Parathyroid adenoma (tissue), 2 donors: ENCODE measurements at regions not wholly inside any gene's neighbourhood (a gene's known extent, or its start where the extent isn't known, plus 50 kb on each side); places are given as distances from the start of the nearest gene placed in this dataset.
"Not testable (repeated sequence)": the region's sequence is repeated elsewhere in the genome, so short reads cannot be mapped to it uniquely, and the experiment has no call there.

Source experiments
- H2AFZ ChIP-seq: fragments of 300-600 bp; sonication (generic); one replicate; pipeline ENCODE4 v1.7.0; 2017; ENCODE audit warnings: antibody characterized with exemption, mild to moderate bottlenecking
- H3K27ac ChIP-seq: fragments of 300-600 bp; sonication (generic); one replicate; pipeline ENCODE4 v1.7.0; 2017
- H3K27me3 ChIP-seq: fragments of 300-600 bp; sonication (generic); one replicate; pipeline ENCODE4 v1.7.0; 2017; ENCODE audit warnings: low read length; ENCODE audit not compliant: control insufficient read depth, insufficient read depth
- H3K36me3 ChIP-seq: fragments of 300-600 bp; sonication (generic); one replicate; pipeline ENCODE4 v1.7.0; 2017; ENCODE audit warnings: low read length; ENCODE audit not compliant: control insufficient read depth, insufficient read depth
- H3K4me1 ChIP-seq: fragments of 300-600 bp; sonication (generic); one replicate; pipeline ENCODE4 v1.7.0; 2017; ENCODE audit warnings: control low read depth
- H3K4me2 ChIP-seq: fragments of 300-600 bp; sonication (generic); one replicate; pipeline ENCODE4 v1.7.0; 2017; ENCODE audit warnings: low read length
- H3K4me3 ChIP-seq: fragments of 300-600 bp; sonication (generic); one replicate; pipeline ENCODE4 v1.7.0; 2017; ENCODE audit warnings: low read depth, low read length
- H3K79me2 ChIP-seq: fragments of 300-600 bp; sonication (generic); one replicate; pipeline ENCODE4 v1.7.0; 2017; ENCODE audit warnings: control low read depth
- H3K9ac ChIP-seq: fragments of 300-600 bp; sonication (generic); one replicate; pipeline ENCODE4 v1.7.0; 2017; ENCODE audit warnings: mild to moderate bottlenecking
- H3K9me3 ChIP-seq: fragments of 300-600 bp; sonication (generic); one replicate; pipeline ENCODE4 v1.7.0; 2017; ENCODE audit warnings: low read length; ENCODE audit not compliant: control insufficient read depth
- TF ChIP-seq, protein P1 (sequence below): fragments of 300-600 bp; sonication (generic); IDR thresholded peaks from one replicate; pipeline ENCODE4 v1.7.0; 2017; ENCODE audit warnings: antibody characterized with exemption, mild to moderate bottlenecking
- donor health status: primary hyperparathyroidism.

- Histone ChIP-seq H3K79me2 (no peaks in the 10 kb centered on the region), H3K9ac (no peak overlapping the region), H3K27ac (no peak overlapping the region), H3K36me3 (no peaks in the 10 kb centered on the region), H2AFZ (no peak overlapping the region), H3K9me3 (no peaks in the 10 kb centered on the region), H3K27me3 (no peaks in the 10 kb centered on the region), H3K4me2 (no peak overlapping the region), H3K4me1 (no peaks in the 10 kb centered on the region), H3K4me3 (no peak overlapping the region)
- TF ChIP-seq, protein P1, sequence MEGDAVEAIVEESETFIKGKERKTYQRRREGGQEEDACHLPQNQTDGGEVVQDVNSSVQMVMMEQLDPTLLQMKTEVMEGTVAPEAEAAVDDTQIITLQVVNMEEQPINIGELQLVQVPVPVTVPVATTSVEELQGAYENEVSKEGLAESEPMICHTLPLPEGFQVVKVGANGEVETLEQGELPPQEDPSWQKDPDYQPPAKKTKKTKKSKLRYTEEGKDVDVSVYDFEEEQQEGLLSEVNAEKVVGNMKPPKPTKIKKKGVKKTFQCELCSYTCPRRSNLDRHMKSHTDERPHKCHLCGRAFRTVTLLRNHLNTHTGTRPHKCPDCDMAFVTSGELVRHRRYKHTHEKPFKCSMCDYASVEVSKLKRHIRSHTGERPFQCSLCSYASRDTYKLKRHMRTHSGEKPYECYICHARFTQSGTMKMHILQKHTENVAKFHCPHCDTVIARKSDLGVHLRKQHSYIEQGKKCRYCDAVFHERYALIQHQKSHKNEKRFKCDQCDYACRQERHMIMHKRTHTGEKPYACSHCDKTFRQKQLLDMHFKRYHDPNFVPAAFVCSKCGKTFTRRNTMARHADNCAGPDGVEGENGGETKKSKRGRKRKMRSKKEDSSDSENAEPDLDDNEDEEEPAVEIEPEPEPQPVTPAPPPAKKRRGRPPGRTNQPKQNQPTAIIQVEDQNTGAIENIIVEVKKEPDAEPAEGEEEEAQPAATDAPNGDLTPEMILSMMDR, result no peak
Measured at GRCh38 chr20:29472606-29473005, 1784.9 kb upstream of the DEFB115 start.

GRCh38 chr20:29492840-29493239 is 1764.6 kb upstream of the DEFB115 start:
- not testable (repeated sequence) for H3K9ac ChIP-seq, H3K4me1 ChIP-seq, H3K79me2 ChIP-seq, H3K4me3 ChIP-seq, H3K9me3 ChIP-seq, H3K27me3 ChIP-seq, H2AFZ ChIP-seq, H3K36me3 ChIP-seq, H3K27ac ChIP-seq, H3K4me2 ChIP-seq

DNA sequence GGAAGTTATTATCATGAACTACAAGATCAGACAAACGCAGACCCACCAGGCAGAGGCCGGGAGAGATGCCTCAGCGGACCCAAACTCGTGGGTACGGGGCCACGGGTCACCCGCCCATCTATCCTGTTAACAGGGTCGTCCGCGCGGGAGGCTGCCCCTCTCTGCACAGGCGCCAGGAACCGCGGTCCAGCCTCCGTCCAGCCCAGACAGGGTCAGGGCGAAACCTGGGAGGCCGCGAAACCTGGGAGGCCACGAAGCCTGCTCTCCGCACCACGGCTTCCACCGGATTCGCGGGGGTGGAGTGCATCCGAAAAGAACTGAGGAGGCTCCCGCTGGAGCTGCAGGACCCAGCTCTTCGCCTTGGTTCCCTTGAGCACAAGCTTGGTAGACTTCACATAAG is 1760.7 kb upstream of the DEFB115 start:
- H3K79me2 ChIP-seq, H3K4me3 ChIP-seq, H3K9me3 ChIP-seq, H3K27me3 ChIP-seq, H3K36me3 ChIP-seq, H3K27ac ChIP-seq, H3K4me1 ChIP-seq, H3K4me2 ChIP-seq, H3K9ac ChIP-seq, H2AFZ ChIP-seq: not testable (repeated sequence)

- TF ChIP-seq, protein P1, result no peak
- H3K4me1 ChIP-seq, result no peaks in the 10 kb centered on the region
- no peak overlapping the region for H3K4me2 ChIP-seq
- no peak overlapping the region for H2AFZ ChIP-seq
- no peak overlapping the region for H3K9ac ChIP-seq
- no peaks in the 10 kb centered on the region for H3K36me3 ChIP-seq
- H3K27me3 ChIP-seq, result peaks cover 3% of the 10 kb centered on the region
- H3K27ac ChIP-seq, result no peak overlapping the region
- no peaks in the 10 kb centered on the region for H3K9me3 ChIP-seq
- no peaks in the 10 kb centered on the region for H3K79me2 ChIP-seq
- H3K4me3 ChIP-seq, result no peak overlapping the region
Measured at GRCh38 chr20:29497261-29497671, 1760.2 kb upstream of the DEFB115 start.

- not testable (repeated sequence) for H3K4me3 ChIP-seq, H3K9ac ChIP-seq, H2AFZ ChIP-seq, H3K9me3 ChIP-seq, H3K27ac ChIP-seq, H3K4me1 ChIP-seq, H3K4me2 ChIP-seq, H3K36me3 ChIP-seq, H3K27me3 ChIP-seq, H3K79me2 ChIP-seq
Measured at GRCh38 chr20:29497684-29498083, 1759.8 kb upstream of the DEFB115 start.

DNA sequence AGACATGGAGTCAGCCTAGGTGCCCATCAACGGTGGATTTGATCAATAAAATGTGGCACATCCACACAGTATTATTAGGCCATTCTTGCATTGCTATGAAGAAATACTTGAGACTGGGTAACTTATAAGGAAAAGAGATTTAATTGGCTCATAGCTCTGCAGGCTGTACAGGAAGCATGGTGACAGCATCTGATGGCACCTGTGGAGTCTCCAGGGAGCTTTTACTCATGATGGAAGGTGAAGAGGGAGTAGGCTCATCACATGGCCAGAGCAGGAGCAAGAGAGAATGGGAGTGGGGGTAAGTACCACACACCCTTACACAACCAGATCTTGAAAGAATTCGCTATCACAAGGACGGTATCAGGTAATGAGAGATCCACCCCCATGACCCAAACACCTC is 1756.7 kb upstream of the DEFB115 start:
- not testable (repeated sequence) for H3K27ac ChIP-seq, H3K36me3 ChIP-seq, H3K27me3 ChIP-seq, H3K9ac ChIP-seq, H2AFZ ChIP-seq, H3K79me2 ChIP-seq, H3K9me3 ChIP-seq, H3K4me2 ChIP-seq, H3K4me1 ChIP-seq, H3K4me3 ChIP-seq

GRCh38 chr20:29514634-29515033 is 1742.8 kb upstream of the DEFB115 start:
- not testable (repeated sequence) for H3K27ac ChIP-seq, H3K79me2 ChIP-seq, H3K36me3 ChIP-seq, H3K27me3 ChIP-seq, H3K4me1 ChIP-seq, H3K4me2 ChIP-seq, H3K9me3 ChIP-seq, H2AFZ ChIP-seq, H3K9ac ChIP-seq, H3K4me3 ChIP-seq

DNA sequence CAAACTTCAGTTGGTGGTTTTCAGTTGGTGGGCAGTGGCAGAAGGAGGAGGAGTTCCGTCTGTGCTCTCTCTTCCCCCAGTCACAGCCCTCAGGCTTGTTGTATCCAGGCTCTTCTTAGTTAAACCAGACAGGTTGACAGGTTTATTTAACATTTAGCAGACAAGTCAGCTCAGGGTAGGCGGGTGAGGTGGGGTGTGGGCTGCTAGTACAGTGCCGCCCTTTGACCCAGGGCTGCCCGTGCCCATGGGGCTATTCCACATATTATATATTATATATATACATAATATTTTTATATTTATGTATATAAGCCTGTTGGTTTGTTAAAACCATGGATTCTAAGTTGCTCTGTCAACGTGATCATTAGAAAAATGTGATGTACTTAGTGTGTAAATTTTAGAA is 1740.6 kb upstream of the DEFB115 start:
- H2AFZ ChIP-seq, H3K27me3 ChIP-seq, H3K79me2 ChIP-seq, H3K9ac ChIP-seq, H3K36me3 ChIP-seq, H3K4me1 ChIP-seq, H3K4me2 ChIP-seq, H3K9me3 ChIP-seq, H3K27ac ChIP-seq, H3K4me3 ChIP-seq: not testable (repeated sequence)

- not testable (repeated sequence) for H3K4me1 ChIP-seq, H3K9me3 ChIP-seq, H3K4me3 ChIP-seq, H3K27ac ChIP-seq, H3K27me3 ChIP-seq, H3K9ac ChIP-seq, H3K79me2 ChIP-seq, H3K36me3 ChIP-seq, H3K4me2 ChIP-seq, H2AFZ ChIP-seq
Measured at GRCh38 chr20:29519610-29520241, 1737.7 kb upstream of the DEFB115 start.
